T-helper 2 cell treated with Interferon-gamma antibody and Interleukin-4, amounts not matched to agents 100 ng/mL and 5 ng/mL, for 36 hours (primary cell): ENCODE measurements at regions not wholly inside any gene's neighbourhood (a gene's known extent, or its start where the extent isn't known, plus 50 kb on each side); places are given as distances from the start of the nearest gene placed in this dataset.

Experiments
- intact Hi-C: fragments of 100-400 bp; cut with micrococcal nuclease; formaldehyde crosslinking; loops from one replicate; pipeline ENCODE4 v1.15.1; 2023

DNA sequence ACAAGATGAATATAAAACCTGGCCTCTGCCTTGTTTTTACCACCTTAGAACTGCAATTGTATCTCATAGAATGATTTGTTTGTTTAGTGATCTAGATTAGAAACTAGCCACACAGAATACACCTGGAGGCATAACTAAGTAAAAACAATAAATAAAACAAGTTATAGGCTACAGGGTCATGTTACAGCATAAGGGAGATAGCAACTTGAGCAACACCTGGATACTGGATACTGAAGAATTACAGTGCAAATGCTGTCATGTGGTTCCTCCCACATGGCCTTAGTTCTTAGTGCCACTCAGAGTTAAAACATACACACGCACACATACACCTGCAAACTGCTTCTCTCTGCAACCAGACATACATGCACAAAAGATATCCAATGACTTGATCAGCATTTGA lies 563.4 kb upstream of the DPPA4 start:
- intact Hi-C loops = no loop called here

DNA sequence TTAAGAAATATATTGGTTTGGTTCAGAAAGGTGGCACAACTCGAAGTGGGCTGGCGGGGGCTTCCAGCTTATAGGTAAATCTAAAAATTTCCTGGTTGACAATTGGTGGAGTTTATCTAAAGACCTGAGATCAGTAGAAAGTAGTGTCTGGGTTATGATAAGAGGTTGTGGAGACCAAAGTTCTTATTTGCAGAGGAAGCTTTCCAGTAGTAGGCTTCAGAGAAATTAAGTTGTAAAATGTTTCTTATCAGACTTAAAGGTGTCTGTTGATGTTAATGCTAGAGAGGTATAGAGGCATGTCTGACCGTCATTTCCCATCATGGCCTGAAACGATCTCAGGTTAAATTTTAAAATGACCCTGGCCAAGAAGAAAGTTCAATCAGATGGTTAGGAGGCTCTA lies 565.2 kb upstream of the DPPA4 start:
- intact Hi-C loops = no loop called here

DNA sequence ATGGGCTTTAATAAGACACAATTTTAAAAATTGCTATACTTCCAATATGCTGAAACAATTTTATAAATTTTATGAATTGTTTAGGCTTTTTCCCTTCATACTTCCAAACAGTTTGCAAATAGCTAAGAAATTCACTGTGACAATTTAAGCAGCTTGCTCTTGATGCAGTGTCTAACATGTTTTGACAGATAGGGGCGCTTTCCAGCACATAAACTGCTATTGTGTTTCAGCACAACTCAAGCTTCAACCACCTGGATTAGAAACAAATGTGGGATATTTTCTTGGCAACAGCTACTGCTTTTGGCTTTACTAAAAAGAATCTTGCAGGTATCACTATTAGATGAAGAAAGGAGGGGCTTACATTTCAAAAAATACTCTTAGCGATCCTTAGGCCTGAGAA lies 565.8 kb upstream of the DPPA4 start:
- intact Hi-C loops = no loop called here

DNA sequence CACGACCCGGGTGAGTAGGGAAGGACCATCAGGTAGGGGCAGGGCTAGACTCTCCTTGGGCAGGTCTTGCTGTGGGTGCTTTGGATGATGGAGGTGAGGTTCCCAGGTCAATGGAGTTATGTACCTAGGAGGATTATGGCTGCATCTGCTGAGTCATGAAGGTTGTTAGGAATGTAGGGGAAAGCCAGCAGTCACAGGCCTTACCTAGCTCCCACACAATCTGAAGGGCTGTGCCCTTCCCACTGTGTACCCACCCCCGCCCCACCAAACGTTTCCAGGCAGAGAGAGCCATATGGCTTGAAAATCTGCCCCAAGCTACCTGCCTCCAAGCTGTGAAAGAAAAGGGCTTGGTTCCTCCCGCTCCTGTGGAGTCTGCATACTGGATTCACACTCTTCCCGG lies 573.4 kb upstream of the DPPA4 start:
- intact Hi-C loops = no loop called here

DNA sequence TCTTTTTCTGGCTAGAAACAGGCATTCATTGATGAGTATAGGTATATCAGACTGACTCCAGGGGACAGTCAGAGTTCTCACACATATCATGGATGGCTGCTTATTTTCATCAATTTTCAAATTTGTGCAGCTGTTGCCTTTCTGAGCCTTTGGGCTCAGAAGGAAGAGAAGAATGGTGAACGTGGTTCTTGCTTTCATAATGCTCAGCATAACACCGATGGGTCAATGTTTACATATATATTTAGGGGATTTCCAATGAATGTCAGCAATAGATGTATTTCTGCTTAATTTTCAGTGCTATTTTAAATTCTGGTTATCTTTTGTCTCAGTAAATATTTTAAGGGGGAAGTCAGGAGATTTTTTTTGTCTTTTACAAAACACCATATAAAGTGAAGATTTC lies 581.4 kb upstream of the DPPA4 start:
- intact Hi-C loops = no loop called here

DNA sequence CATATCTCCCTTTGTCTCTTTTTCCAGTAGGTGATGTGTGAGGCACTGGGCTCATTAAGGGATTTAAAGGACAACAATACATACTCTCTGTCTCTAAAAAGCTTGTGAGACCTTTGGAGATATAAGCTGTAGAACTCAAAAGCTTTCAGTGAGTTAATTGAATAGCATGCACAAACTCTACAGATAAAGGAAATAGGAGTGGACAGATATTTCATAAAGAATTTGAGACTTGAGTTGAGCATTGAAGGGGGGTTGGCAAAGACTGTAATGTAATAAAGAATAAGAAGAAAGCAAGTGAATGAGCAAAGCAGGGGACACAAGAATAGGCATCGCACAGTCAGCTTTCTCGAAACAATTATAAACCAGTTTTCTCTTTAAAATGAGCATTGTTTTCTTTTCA lies 583.4 kb upstream of the DPPA4 start:
- intact Hi-C loops = no loop called here

DNA sequence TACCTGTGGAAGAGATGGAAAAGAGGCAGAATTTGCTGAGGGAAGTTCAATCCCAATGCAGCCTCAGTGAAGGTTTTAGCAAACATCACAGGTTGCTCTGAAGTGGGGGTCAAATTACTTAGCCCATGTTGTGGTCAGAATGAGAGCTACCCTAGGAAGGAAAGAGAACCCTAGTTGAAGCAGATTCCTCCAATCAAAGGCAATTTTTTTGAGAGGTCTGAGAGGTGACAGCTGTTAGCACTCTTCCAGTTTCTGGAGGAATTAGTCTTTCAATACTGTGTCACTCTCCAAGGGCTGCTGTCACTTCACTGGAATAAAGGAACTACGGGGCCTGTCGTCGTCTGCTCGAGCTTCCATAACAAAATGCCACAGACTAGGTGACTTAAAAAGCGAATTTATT lies 584.2 kb upstream of the DPPA4 start:
- intact Hi-C loops = no loop called here

DNA sequence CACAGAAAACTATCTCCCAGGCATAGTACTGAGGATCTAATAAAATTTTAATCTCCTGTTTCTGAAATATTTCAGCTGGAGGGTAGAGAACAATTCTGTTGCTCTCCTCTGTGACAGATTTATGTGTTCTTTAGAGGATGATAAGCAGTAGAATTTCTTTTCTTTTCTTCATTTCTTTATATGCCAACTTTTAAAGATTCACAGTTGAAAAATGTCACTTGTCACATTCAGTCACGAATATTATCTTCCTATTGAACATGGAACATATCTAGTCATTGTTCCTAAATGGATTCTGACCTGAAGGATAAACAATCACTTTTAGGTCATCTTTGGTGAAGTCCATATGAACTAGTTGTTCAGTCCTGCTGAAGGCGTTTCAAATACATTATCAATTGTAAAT lies 585.5 kb upstream of the DPPA4 start:
- intact Hi-C loops = no loop called here

DNA sequence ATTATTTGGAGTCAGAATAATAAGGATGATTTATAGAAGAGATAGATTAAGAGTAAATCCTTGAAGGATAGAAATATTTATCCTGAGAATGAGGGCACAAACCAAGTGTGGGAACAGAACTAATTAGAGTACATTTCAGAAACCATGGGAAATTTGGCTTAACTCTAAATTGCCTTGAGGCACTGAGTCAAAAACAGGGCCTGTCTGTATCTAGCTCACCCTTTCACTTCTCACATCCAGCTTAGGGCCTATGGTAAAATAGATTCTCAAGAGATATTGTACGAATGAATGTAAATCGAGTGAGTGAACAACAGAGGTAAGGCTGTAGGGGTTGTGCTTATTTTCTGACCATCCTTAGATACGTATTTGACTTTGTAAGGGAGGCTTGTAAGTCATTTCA lies 586.1 kb upstream of the DPPA4 start:
- intact Hi-C loops = no loop called here

DNA sequence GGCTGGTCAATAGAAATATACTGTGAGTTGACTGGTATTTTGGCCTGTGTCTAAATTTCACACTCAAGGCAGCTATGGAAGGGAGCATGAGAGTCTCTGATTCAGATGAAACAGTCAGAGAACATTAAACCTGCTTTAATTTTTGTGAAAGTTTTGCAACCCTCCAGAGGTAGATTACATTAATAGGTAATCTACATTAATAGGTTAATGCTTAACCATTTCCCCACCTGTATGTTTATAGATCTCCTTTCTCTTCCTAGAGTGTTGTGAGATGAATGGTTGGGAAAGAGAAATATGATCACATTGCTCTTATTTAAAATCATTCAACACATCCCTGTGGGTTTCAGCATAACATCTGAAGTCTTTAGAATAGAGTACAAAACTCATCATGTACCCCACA lies 586.9 kb upstream of the DPPA4 start:
- intact Hi-C loops = no loop called here

DNA sequence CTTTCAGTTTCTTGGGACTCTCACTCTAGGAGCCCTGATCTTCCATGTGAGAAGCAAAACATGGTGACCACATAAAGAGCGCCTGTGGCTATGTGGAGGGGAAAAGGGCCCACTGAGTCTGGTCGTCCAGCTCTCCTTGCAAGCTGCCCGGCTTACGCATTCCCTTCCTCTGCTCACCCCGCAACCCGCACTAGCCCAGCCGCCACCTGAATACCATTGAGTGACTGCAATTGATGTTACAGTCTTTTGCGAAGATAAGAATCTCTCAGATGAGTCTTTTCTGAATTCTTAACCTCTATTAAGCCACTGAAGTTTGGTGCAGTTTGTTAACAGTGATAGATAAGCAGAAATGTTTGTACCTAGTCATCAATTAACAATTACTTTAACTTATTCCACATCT lies 589.0 kb upstream of the DPPA4 start:
- intact Hi-C loops = no loop called here

DNA sequence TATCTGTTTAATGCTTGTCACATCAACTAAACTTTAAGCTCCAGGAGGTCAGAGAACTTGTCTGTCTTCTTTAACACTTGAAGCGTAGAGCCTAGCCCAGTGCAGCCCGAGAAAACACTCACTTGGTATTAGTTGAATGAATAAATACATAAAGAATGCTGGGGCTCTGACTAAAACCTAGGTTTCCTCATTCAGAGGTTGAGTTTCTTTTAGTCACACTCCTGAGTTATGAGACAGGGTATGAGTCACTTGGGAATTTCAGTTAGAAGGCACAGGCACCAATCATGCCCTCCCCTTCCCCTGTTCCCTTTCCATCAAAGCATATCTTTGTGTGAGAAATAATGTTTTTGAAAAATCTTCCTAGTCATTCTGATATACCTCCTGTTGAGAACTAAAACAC lies 589.8 kb upstream of the DPPA4 start:
- intact Hi-C loops = no loop called here

DNA sequence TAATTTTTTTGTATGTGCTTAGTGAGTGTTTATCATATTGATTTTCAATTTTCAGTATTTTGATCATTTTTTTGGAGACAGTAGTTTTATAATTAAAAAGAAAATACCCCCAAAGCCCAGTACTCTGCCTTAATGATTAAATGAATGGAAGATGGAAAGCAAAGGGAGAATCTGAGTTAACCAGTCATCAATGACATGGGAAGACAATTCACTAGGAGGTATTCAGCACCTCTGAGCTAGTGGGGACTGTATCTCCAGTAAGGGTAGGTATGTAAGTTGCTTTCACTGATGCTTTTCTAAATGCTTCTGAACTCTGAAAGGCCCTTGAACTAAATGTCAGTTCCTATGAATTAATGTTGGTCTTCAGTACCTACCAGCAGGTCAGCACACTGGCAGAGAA lies 590.4 kb upstream of the DPPA4 start:
- intact Hi-C loops = no loop called here

DNA sequence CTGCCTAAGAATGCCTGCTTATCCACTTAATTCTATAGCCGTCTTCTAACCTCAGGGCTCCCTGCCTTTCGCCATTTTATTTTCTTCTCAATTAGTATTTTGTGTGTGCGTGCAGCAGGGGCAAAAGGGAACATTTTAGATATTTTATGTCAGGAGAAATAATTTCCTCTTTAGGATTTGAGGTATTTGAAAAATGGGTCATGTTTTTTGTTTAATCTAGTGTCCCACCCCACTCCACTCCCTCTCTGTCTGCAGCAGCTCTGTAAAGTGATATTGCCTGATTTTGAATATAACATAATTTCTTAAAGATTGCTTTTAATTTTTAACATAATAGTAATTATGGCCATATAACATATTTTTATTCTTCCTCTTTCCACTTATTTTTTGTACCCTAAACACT lies 593.2 kb upstream of the DPPA4 start:
- intact Hi-C loops = no loop called here

DNA sequence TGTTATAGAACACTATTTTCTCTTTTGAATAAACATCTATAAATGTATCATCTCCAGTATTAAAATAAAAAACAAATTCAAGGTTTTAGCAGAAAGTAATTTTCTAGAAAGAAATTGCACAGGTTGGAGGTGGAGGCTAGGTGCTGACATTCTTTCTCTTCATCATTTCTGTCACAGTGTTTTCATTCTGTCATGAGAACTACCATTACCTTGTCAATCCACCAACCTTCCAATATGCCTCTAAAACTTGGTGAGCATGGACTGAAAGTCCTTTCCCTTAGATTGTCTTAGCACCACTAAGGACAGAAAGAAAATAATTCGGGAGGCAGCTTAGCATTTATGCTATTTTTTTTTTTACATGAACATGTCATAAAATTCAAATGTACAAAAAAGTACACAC lies 596.2 kb upstream of the DPPA4 start:
- intact Hi-C loops = no loop called here

DNA sequence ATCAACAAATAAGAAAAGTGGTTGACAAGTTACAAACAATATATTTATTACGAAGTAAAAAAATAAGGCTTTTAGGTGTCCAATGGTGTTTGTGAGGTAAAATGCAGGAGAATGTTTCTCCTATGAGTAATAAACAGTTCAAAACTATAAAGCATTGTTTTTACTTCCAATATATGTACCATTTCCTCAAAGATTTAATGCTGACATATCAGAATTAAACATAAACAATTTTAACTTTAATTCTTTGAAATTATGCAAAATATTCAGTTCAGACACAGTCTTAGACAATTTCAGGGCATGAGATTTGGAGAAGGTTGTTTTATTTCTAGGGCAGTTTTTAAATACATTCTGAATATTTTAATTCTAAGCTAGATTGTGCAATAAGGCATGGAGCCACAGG lies 602.5 kb upstream of the DPPA4 start:
- intact Hi-C loops = no loop called here

DNA sequence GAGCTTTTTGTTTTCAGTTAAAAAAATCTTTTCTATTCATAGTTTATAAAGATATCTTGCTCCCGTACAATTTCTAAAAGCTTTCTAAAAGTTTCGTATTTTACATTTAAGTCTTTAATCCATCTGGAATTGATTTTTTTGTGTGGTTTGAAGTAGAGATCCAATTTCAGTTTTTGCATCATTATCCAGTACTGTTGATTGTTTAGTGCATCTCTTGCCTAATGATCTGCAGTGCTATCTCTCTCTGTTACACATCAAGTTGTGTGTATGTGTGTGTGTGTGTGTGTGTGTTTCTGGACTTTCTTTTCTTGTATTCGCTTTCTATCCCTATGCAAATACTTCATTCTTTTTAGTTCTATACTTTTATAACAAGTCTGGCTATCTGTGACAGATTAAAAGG lies 605.8 kb upstream of the DPPA4 start:
- intact Hi-C loops = no loop called here

DNA sequence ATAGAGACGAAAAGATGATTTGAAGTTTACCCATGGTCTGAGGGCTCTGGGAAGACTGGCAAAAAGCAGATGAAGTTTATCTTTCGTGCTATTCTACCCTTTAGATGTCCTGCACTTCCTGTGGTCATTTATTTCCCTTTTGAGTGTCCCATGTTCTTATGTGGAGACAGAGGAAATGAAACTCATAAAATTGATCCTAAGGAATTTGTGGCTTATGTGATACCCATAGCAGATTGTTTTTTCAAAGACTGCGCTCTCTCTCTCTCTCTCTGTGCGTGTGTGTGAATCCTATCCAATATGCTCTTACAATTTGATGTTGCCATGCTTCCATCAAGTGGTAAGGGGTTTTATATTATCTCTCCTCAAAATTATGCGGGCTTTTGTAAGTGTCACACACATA lies 607.5 kb upstream of the DPPA4 start:
- intact Hi-C loops = no loop called here

DNA sequence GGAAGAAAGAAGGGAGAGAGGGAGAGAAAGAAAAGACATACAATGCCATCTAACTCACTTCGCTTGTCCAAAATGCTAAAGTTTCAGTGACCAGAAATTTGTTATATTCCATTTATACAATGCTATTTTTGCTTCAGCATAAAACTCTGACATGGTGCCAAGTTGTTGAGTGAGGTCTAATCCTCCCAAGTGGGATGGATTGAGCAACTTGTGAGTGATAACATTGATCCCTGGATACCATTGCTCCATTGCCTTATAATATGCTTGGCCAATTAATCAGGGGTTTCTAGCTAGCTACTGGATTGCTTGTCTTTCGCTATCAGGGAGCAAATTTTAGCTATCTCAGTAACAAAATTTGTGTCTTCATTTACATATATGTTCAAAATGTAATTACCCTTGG lies 615.6 kb upstream of the DPPA4 start:
- intact Hi-C loops = no loop called here

DNA sequence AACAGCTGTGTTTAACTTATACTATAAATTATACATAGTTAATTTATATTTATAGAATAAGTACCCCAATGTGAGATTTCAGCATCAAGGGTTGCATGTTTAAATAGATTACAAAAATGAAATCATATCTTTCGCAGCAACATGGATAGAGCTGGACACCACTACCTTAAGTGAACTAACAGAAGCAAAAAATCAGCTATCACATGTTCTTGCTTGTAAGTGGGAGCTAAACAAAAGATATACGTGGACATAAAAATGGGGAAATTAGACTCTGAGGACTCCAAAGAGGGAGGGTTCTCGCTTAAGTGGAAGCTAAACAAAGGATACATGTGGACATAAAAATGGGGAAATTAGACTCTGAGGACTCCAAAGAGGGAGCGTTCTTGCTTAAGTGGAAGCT lies 626.5 kb upstream of the DPPA4 start:
- intact Hi-C loops = no loop called here

DNA sequence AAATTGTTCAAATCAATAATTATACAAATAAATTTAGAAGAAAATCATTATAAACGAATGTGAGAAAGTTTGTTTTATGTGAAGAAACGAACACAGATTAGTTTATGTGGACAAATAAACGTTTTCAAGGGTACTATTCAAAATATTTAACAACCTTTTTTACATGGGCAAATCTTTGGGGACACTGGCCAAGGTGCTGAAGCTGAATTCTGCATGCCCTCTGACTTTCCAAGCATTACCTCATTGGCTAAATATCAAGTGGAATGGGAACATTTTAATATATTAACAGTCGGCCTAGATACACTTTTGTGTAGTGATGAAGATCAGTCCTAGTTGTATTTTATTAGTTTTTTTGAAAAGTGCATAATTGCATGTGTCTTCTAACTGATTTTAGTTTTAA lies 636.4 kb upstream of the DPPA4 start:
- intact Hi-C loops = no loop called here

DNA sequence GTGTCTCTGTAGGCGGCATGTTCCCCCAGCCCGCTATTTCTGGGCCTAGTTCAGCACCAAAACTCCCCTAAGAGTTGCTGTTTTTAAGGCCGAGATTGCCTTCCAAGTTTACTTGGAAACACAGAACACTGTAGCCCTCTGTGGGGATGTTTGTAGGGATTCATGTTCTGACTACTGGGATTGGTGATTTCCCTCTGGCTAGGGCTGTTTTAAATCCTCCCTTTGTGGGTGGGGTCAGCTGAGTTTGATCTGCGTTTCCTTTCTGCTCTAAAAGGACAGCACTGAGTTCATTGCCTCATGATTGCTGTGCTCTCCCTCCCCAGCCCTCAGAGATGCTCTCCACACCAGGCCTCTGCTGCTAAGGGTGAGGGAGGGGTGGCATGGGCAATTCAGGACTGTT lies 640.6 kb upstream of the DPPA4 start:
- intact Hi-C loops = no loop called here

DNA sequence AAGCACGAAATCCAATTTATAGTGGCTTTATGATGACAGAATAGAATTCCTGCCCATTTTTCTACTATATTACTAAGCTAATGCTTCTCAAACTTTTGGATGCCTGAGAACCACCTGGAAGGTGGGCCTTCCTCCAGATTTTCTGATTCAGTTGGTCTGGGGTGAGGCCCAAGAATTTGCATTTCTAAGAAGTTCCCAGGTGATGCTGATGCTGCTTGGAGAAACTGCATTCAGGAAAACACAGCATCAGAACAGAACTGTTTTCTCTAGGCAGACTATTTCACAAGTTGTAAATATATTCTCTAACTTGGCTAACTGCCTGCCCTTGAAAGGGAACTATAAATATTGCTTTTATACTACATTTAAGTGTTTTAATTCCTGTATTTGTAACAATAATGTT lies 644.9 kb upstream of the DPPA4 start:
- intact Hi-C loops = no loop called here

DNA sequence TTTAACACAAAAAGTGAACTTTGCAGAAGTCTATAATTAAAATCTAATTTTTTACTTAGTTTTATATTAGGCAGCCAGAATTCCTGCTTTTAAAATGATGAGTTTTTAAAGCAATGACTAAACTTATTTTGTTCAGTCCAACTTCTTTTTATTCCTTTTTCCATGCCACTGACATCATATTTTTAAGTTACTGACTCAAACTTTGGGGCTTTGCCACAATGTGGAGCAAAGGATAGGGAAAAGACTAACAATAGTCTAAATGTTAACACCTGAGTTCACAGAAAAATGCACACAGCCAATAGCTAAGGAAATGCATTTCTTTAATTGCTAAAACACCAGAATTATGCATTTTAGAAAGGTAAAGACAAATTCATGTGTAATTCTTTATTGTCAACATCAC lies 647.6 kb upstream of the DPPA4 start:
- intact Hi-C loops = no loop called here
